Caco-2 (cell line): ENCODE measurements at regions not wholly inside any gene's neighbourhood (a gene's known extent, or its start where the extent isn't known, plus 50 kb on each side); places are given as distances from the start of the nearest gene placed in this dataset.

Source experiments
- BruUV-seq: library from RNA; stranded (reverse); fragments of 400-500 nt; replicated peaks from 2 replicates; lab custom pipeline; 2021; lab: Mats Ljungman, UMichigan
- CTCF ChIA-PET: fragments of 300-600 bp; sonication (Branson Sonifier 250); formaldehyde crosslinking; loops from one replicate; lab custom pipeline; 2022; ENCODE audit warnings: antibody characterized with exemption; lab: Charles Lee
- POLR2A ChIA-PET: fragments of 300-600 bp; sonication (Branson Sonifier 250); formaldehyde crosslinking; loops from one replicate; lab custom pipeline; 2022; ENCODE audit warnings: antibody characterized with exemption; lab: Charles Lee
- DNase-seq, 2 experiments: peaks; one replicate each; pipeline versions ENCODE4 v3.0.0 to v3.0.0-alpha.2; 2020 to 2022
- H3K27me3 ChIP-seq: replicated peaks from 2 replicates; pipeline ENCODE4 v1.6.0; 2011; ENCODE audit warnings: low read length; ENCODE audit not compliant: control insufficient read depth, insufficient read depth
- H3K36me3 ChIP-seq: 2 replicates; pipeline ENCODE4 v1.5.1; 2011; ENCODE audit warnings: low read length; ENCODE audit not compliant: control insufficient read depth, insufficient read depth
- H3K4me1 ChIP-seq: fragments of 250-450 bp; sonication (Bioruptor Pico); 2 replicates; pipeline ENCODE4 v1.5.1; 2020; ENCODE audit warnings: mild to moderate bottlenecking
- H3K4me3 ChIP-seq: 2 replicates; pipeline ENCODE4 v1.5.1; 2011; ENCODE audit warnings: low read depth, mild to moderate bottlenecking, control low read depth, low read length
- H3K9me3 ChIP-seq: fragments of 250-450 bp; sonication (Bioruptor Pico); 2 replicates; pipeline ENCODE4 v1.5.1; 2020; ENCODE audit warnings: mild to moderate bottlenecking, moderate library complexity
- H3K27ac Mint-ChIP-seq: one replicate; pipeline ENCODE4 v1.8.0; 2022; ENCODE audit warnings: mixed read lengths; ENCODE audit not compliant: unreplicated experiment
- H3K27me3 Mint-ChIP-seq: one replicate; pipeline ENCODE4 v1.8.0; 2022; ENCODE audit warnings: mixed read lengths; ENCODE audit not compliant: insufficient read depth, unreplicated experiment
- H3K36me3 Mint-ChIP-seq: one replicate; pipeline ENCODE4 v1.8.0; 2022; ENCODE audit warnings: mild to moderate bottlenecking, mixed read lengths; ENCODE audit not compliant: insufficient read depth, unreplicated experiment
- H3K4me1 Mint-ChIP-seq: one replicate; pipeline ENCODE4 v1.8.0; 2022; ENCODE audit warnings: low read depth, mixed read lengths; ENCODE audit not compliant: unreplicated experiment
- H3K4me3 Mint-ChIP-seq: one replicate; pipeline ENCODE4 v1.8.0; 2022; ENCODE audit warnings: mild to moderate bottlenecking, moderate library complexity, mixed read lengths; ENCODE audit not compliant: unreplicated experiment
- H3K9me3 Mint-ChIP-seq: one replicate; pipeline ENCODE4 v1.8.0; 2022; ENCODE audit warnings: mixed read lengths; ENCODE audit not compliant: unreplicated experiment
- intact Hi-C: fragments of 100-400 bp; cut with micrococcal nuclease; formaldehyde crosslinking; loops from one replicate; pipeline ENCODE4 v1.10.0; 2022; ENCODE audit not compliant: unreplicated experiment
- TF ChIP-seq, protein P1 (sequence below), 2 experiments: fragments of 200-600 bp in 1 of 2; IDR thresholded peaks; 1 replicate in 1 of 2; 2 replicates in 1 of 2; pipeline versions ENCODE4 v1.5.1 to v1.8.0; 2011 to 2022; ENCODE audit warnings: antibody characterized with exemption in 1 of 2, control low read depth in 1 of 2, inconsistent platforms in 1 of 2, low read depth in 1 of 2, low read length in 1 of 2, mild to moderate bottlenecking in 1 of 2, moderate library complexity in 1 of 2; ENCODE audit not compliant: insufficient read depth in 1 of 2, severe bottlenecking in 1 of 2, unreplicated experiment in 1 of 2

DNA sequence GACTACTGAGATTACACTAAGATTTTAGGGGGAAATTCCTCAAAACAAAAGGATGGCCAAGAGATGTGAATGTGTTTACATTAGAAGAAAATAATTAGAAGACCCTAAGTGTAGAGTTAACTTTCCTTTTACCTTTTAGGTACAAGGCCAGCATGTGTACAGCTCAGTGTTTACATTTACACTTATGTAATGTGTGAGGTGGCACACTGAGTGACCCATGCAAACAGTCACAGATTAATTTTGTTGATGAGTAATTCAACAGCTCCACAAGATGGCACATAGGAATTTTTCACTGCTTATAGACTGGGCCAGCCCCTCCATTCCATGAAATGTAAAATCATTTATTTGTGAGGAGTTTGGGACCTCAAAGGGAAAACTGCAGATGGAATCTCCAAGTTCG lies 90.1 kb upstream of the SLC12A2 start:
- BruUV-seq = no TSS peak
- Mint-ChIP-seq H3K36me3 (no peaks in the 10 kb centered on the region), H3K27me3 (no peaks in the 10 kb centered on the region), H3K4me1 (no peaks in the 10 kb centered on the region), H3K9me3 (no peaks in the 10 kb centered on the region), H3K27ac (no peak overlapping the region), H3K4me3 (no peak overlapping the region)
- DNase-seq = no peak
- intact Hi-C loops = no loop called here
- no peaks in the 10 kb centered on the region; the same call in none of the 2 replicates for H3K9me3 ChIP-seq
- H3K4me3 ChIP-seq = no peak overlapping the region
- CTCF ChIA-PET = no interaction called here
- POLR2A ChIA-PET = no interaction called here
- no peaks in the 10 kb centered on the region for H3K27me3 ChIP-seq
- TF ChIP-seq, protein P1, sequence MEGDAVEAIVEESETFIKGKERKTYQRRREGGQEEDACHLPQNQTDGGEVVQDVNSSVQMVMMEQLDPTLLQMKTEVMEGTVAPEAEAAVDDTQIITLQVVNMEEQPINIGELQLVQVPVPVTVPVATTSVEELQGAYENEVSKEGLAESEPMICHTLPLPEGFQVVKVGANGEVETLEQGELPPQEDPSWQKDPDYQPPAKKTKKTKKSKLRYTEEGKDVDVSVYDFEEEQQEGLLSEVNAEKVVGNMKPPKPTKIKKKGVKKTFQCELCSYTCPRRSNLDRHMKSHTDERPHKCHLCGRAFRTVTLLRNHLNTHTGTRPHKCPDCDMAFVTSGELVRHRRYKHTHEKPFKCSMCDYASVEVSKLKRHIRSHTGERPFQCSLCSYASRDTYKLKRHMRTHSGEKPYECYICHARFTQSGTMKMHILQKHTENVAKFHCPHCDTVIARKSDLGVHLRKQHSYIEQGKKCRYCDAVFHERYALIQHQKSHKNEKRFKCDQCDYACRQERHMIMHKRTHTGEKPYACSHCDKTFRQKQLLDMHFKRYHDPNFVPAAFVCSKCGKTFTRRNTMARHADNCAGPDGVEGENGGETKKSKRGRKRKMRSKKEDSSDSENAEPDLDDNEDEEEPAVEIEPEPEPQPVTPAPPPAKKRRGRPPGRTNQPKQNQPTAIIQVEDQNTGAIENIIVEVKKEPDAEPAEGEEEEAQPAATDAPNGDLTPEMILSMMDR (IDR thresholded peaks at IDR 0.05; ENCODE audit: insufficient read depth in 1 of 2, low read depth in 1 of 2, low read length in 1 of 2, severe bottlenecking in 1 of 2, unreplicated experiment in 1 of 2) = no peak
- H3K4me1 ChIP-seq = no peaks in the 10 kb centered on the region
- H3K36me3 ChIP-seq = no peaks in the 10 kb centered on the region

DNA sequence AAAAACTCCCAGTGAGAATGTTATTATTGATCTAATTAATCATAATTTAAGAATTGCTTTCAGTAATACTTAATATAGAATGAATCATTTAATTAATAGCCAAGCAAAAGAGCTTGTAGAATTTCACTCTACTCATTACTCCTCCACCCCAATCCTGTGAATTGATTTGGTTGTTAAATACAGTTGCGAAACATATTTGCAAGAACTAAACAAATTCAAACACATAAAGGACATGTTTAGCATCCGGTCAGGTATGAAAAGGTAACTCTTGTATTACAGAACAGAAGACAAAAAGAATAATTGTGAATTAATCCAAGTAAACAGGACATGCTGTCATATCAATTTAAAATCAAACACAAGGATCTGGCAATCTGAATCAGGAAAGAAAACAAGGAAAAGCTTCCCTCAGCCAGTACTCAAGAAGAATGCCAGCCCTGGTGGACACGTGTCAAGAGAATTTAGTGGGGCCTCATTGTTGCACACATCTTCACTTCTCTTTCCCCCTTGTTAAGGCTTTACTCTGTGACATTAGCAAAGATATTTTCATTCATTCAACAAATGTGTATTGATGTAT lies 89.4 kb upstream of the SLC12A2 start:
- ChIA-PET POLR2A (no interaction called here), CTCF (no interaction called here)
- Histone ChIP-seq H3K9me3 (no peaks in the 10 kb centered on the region; the same call in none of the 2 replicates), H3K27me3 (no peaks in the 10 kb centered on the region), H3K36me3 (no peaks in the 10 kb centered on the region; the same call in 1 of the 2 replicates), H3K4me3 (no peak overlapping the region), H3K4me1 (no peaks in the 10 kb centered on the region)
- Mint-ChIP-seq H3K9me3 (no peaks in the 10 kb centered on the region), H3K36me3 (no peaks in the 10 kb centered on the region), H3K27me3 (no peaks in the 10 kb centered on the region), H3K4me1 (no peaks in the 10 kb centered on the region), H3K4me3 (no peak overlapping the region), H3K27ac (no peak overlapping the region)
- TF ChIP-seq, protein P1 (IDR thresholded peaks at IDR 0.05; ENCODE audit: insufficient read depth in 1 of 2, low read depth in 1 of 2, low read length in 1 of 2, severe bottlenecking in 1 of 2, unreplicated experiment in 1 of 2) = no peak
- intact Hi-C loops = no loop called here
- no TSS peak for BruUV-seq
- DNase-seq = no peak

DNA sequence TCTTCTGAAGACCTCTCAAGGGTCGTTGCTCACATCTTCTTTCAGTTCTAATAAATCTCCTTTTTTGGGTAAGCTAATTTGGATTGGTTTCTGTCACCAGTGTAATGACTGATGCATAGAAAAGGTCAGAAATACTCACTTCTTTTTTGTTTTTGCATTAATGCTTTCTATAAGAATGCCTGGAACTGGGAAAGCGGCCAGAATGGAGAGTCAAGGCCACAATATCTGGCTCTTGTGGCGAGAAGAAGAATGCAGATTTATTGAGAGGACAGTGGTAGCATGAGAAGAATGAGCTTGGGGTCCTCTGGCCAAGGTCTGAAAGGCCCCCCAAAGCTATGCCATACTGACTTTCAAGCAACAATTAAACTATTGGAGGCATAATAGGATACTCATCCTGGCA lies 88.0 kb upstream of the SLC12A2 start:
- no TSS peak for BruUV-seq
- TF ChIP-seq, protein P1 (IDR thresholded peaks at IDR 0.05; ENCODE audit: insufficient read depth in 1 of 2, low read depth in 1 of 2, low read length in 1 of 2, severe bottlenecking in 1 of 2, unreplicated experiment in 1 of 2) = no peak
- no peak for DNase-seq
- Histone ChIP-seq H3K9me3 (no peaks in the 10 kb centered on the region; the same call in none of the 2 replicates), H3K4me3 (no peak overlapping the region), H3K4me1 (no peaks in the 10 kb centered on the region), H3K36me3 (no peaks in the 10 kb centered on the region; the same call in 1 of the 2 replicates), H3K27me3 (no peaks in the 10 kb centered on the region)
- H3K27me3 Mint-ChIP-seq = no peaks in the 10 kb centered on the region
- no peak overlapping the region for H3K27ac Mint-ChIP-seq
- no peak overlapping the region for H3K4me3 Mint-ChIP-seq
- CTCF ChIA-PET = no interaction called here
- H3K9me3 Mint-ChIP-seq = no peaks in the 10 kb centered on the region
- H3K36me3 Mint-ChIP-seq = no peaks in the 10 kb centered on the region
- intact Hi-C loops = no loop called here
- POLR2A ChIA-PET = no interaction called here
- H3K4me1 Mint-ChIP-seq = no peaks in the 10 kb centered on the region
